Mesenchymal stem cell (in vitro differentiated cells and primary cell): ENCODE measurements at regions not wholly inside any gene's neighbourhood (a gene's known extent, or its start where the extent isn't known, plus 50 kb on each side); places are given as distances from the start of the nearest gene placed in this dataset.

Source experiments
- DNase-seq: peaks from one replicate; pipeline ENCODE4 v3.0.0-alpha.2; 2013
- H2AFZ ChIP-seq: one replicate; pipeline ENCODE4 v1.6.1; 2013; ENCODE audit warnings: low read depth, mild to moderate bottlenecking, control low read depth, inconsistent platforms, low read length, moderate library complexity
- H2AK5ac ChIP-seq: 2 replicates; pipeline ENCODE4 v1.6.1; 2013; ENCODE audit warnings: low read length, moderate library complexity, mild to moderate bottlenecking, inconsistent platforms; ENCODE audit not compliant: severe bottlenecking
- H2BK120ac ChIP-seq: one replicate; pipeline ENCODE4 v1.6.1; 2013; ENCODE audit warnings: low read depth, mild to moderate bottlenecking, inconsistent platforms, low read length, moderate library complexity
- H2BK12ac ChIP-seq, 2 experiments: one replicate each; pipeline ENCODE4 v1.6.1; 2013; ENCODE audit warnings: inconsistent platforms in 2 of 2, low read length in 2 of 2, mild to moderate bottlenecking in 2 of 2, moderate library complexity in 2 of 2, control low read depth in 1 of 2
- H2BK15ac ChIP-seq: one replicate; pipeline ENCODE4 v1.6.1; 2013; ENCODE audit warnings: mild to moderate bottlenecking, low read depth, inconsistent platforms; ENCODE audit not compliant: poor library complexity, severe bottlenecking
- H2BK5ac ChIP-seq: 2 replicates; pipeline ENCODE4 v1.6.1; 2013; ENCODE audit warnings: low read depth, mild to moderate bottlenecking, low read length, control low read depth, inconsistent platforms; ENCODE audit not compliant: poor library complexity, severe bottlenecking
- H3K14ac ChIP-seq, 2 experiments: one replicate each; pipeline ENCODE4 v1.6.1; 2013; ENCODE audit warnings: inconsistent platforms in 2 of 2, low read length in 2 of 2, control low read depth in 1 of 2, mild to moderate bottlenecking in 1 of 2, moderate library complexity in 1 of 2
- H3K18ac ChIP-seq, 2 experiments: one replicate each; pipeline ENCODE4 v1.6.1; 2013; ENCODE audit warnings: inconsistent platforms in 2 of 2, low read length in 2 of 2, control low read depth in 1 of 2, low read depth in 1 of 2, mild to moderate bottlenecking in 1 of 2
- H3K23ac ChIP-seq, 2 experiments: one replicate each; pipeline ENCODE4 v1.6.1; 2013; ENCODE audit warnings: inconsistent platforms in 2 of 2, low read length in 2 of 2, mild to moderate bottlenecking in 2 of 2, moderate library complexity in 2 of 2, control low read depth in 1 of 2
- H3K27ac ChIP-seq: 2 replicates; pipeline ENCODE4 v1.5.1; 2013; ENCODE audit warnings: mild to moderate bottlenecking, moderate library complexity, low read length, control low read depth, inconsistent platforms; ENCODE audit not compliant: poor library complexity, severe bottlenecking
- H3K27me3 ChIP-seq, 2 experiments: 2 replicates each; pipeline versions ENCODE4 v1.6.1 to v1.7.0; 2013; ENCODE audit warnings: low read length in 2 of 2, mild to moderate bottlenecking in 2 of 2, moderate library complexity in 2 of 2, control low read depth in 1 of 2, inconsistent platforms in 1 of 2; ENCODE audit not compliant: control insufficient read depth in 1 of 2, insufficient read depth in 1 of 2
- H3K36me3 ChIP-seq, 2 experiments: 2 replicates each; pipeline versions ENCODE4 v1.6.1 to v1.7.0; 2013; ENCODE audit warnings: low read length in 2 of 2, control low read depth in 1 of 2, inconsistent platforms in 1 of 2, low read depth in 1 of 2, mild to moderate bottlenecking in 1 of 2; ENCODE audit not compliant: insufficient read depth in 2 of 2, control insufficient read depth in 1 of 2
- H3K4ac ChIP-seq, 2 experiments: one replicate each; pipeline ENCODE4 v1.6.1; 2013; ENCODE audit warnings: inconsistent platforms in 2 of 2, low read length in 2 of 2, mild to moderate bottlenecking in 2 of 2, moderate library complexity in 2 of 2, control low read depth in 1 of 2, low read depth in 1 of 2
- H3K4me1 ChIP-seq: 2 replicates; pipeline ENCODE4 v1.6.1; 2013; ENCODE audit warnings: low read depth, low read length, control low read depth; ENCODE audit not compliant: control insufficient read depth, insufficient read depth
- H3K4me2 ChIP-seq: 2 replicates; pipeline ENCODE4 v1.6.1; 2013; ENCODE audit warnings: low read length, mild to moderate bottlenecking, inconsistent platforms; ENCODE audit not compliant: poor library complexity, severe bottlenecking
- H3K4me3 ChIP-seq, 2 experiments: 2 replicates each; pipeline versions ENCODE4 v1.5.1 to v1.7.0; 2013; ENCODE audit warnings: low read length in 2 of 2, mild to moderate bottlenecking in 2 of 2, control low read depth in 1 of 2, low read depth in 1 of 2; ENCODE audit not compliant: insufficient read depth in 1 of 2
- H3K79me1 ChIP-seq: replicated peaks from 2 replicates; pipeline ENCODE4 v1.6.1; 2013; ENCODE audit warnings: mild to moderate bottlenecking, control low read depth, low read length, inconsistent platforms; ENCODE audit not compliant: poor library complexity, severe bottlenecking
- H3K9ac ChIP-seq: 2 replicates; pipeline ENCODE4 v1.7.0; 2013; ENCODE audit warnings: mild to moderate bottlenecking, low read length, moderate library complexity
- H3K9me3 ChIP-seq: 2 replicates; pipeline ENCODE4 v1.7.0; 2013; ENCODE audit warnings: mild to moderate bottlenecking, low read length; ENCODE audit not compliant: control insufficient read depth
- H4K8ac ChIP-seq: one replicate; pipeline ENCODE4 v1.6.1; 2013; ENCODE audit warnings: inconsistent platforms, mild to moderate bottlenecking, low read length, moderate library complexity
- H4K91ac ChIP-seq: one replicate; pipeline ENCODE4 v1.6.1; 2013; ENCODE audit warnings: mild to moderate bottlenecking, low read length, inconsistent platforms
- WGBS: methylation state at CpG from one replicate; pipeline ENCODE4 v1.1.7; 2013; ENCODE audit warnings: mixed read lengths; 5-methylcytosine and 5-hydroxymethylcytosine counted together

- Histone ChIP-seq H4K91ac (no peak overlapping the region), H3K27ac (no peak overlapping the region), H3K14ac (no peak overlapping the region), H2BK12ac (peak overlapping the region in 1 of 2 experiments; percentile 25), H3K79me1 (no peaks in the 10 kb centered on the region), H2AFZ (no peak overlapping the region), H3K4ac (peak overlapping the region in 1 of 2 experiments; percentile 75), H2BK15ac (no peak overlapping the region), H3K4me2 (no peak overlapping the region), H3K23ac (no peak overlapping the region), H2AK5ac (no peak overlapping the region), H3K27me3 (no peaks in the 10 kb centered on the region), H3K4me1 (no peaks in the 10 kb centered on the region), H3K36me3 (no peaks in the 10 kb centered on the region), H2BK120ac (peak overlapping the region; percentile 85), H3K9ac (no peak overlapping the region), H2BK5ac (no peak overlapping the region), H3K18ac (peak overlapping the region; percentile 24 to 59), H3K4me3 (no peak overlapping the region), H4K8ac (no peak overlapping the region), H3K9me3 (no peaks in the 10 kb centered on the region)
- no peak for DNase-seq
- WGBS, result 55% methylated on average over 3 of the region's 5 CpGs
Measured at GRCh38 chr2:184031402-184032147, 566.8 kb upstream of the ZNF804A start.

GRCh38 chr2:184032983-184033382 lies 565.3 kb upstream of the ZNF804A start:
- Histone ChIP-seq H3K27ac (no peak overlapping the region), H3K23ac (no peak overlapping the region), H3K9me3 (no peaks in the 10 kb centered on the region), H3K4me2 (no peak overlapping the region), H2AFZ (no peak overlapping the region), H3K18ac (no peak overlapping the region), H2AK5ac (no peak overlapping the region), H3K9ac (no peak overlapping the region), H2BK5ac (no peak overlapping the region), H3K4ac (no peak overlapping the region), H3K27me3 (no peaks in the 10 kb centered on the region), H3K4me1 (no peaks in the 10 kb centered on the region), H2BK15ac (no peak overlapping the region), H3K14ac (no peak overlapping the region), H4K8ac (no peak overlapping the region), H2BK12ac (no peak overlapping the region), H3K4me3 (no peak overlapping the region), H3K36me3 (no peaks in the 10 kb centered on the region), H4K91ac (no peak overlapping the region), H3K79me1 (no peaks in the 10 kb centered on the region), H2BK120ac (no peak overlapping the region)
- WGBS, result 79% methylated on average over 2 of the region's 4 CpGs
- peak; percentile 76 for DNase-seq

GRCh38 chr2:184037273-184037672 lies 561.1 kb upstream of the ZNF804A start:
- Histone ChIP-seq H2BK120ac (no peak overlapping the region), H3K79me1 (no peaks in the 10 kb centered on the region), H3K27me3 (no peaks in the 10 kb centered on the region), H2AK5ac (no peak overlapping the region), H3K18ac (no peak overlapping the region), H2BK12ac (no peak overlapping the region), H3K36me3 (no peaks in the 10 kb centered on the region), H3K27ac (no peak overlapping the region), H2BK15ac (no peak overlapping the region), H3K4me2 (no peak overlapping the region), H2BK5ac (no peak overlapping the region), H4K8ac (no peak overlapping the region), H3K14ac (no peak overlapping the region), H2AFZ (no peak overlapping the region), H3K4me1 (no peaks in the 10 kb centered on the region), H3K4ac (no peak overlapping the region), H3K9me3 (no peaks in the 10 kb centered on the region), H3K23ac (no peak overlapping the region), H3K9ac (no peak overlapping the region), H4K91ac (no peak overlapping the region), H3K4me3 (no peak overlapping the region)
- 100% methylated on average over 3 of the region's 3 CpGs for WGBS
- DNase-seq, result no peak

- no peaks in the 10 kb centered on the region for H3K36me3 ChIP-seq
- H3K27ac ChIP-seq, result no peak overlapping the region
- no peaks in the 10 kb centered on the region for H3K4me1 ChIP-seq
- no peak overlapping the region for H3K9ac ChIP-seq
- H2BK15ac ChIP-seq, result no peak overlapping the region
- no peak overlapping the region for H2BK120ac ChIP-seq
- H3K79me1 ChIP-seq, result no peaks in the 10 kb centered on the region
- H3K27me3 ChIP-seq, result no peaks in the 10 kb centered on the region
- H3K14ac ChIP-seq, result no peak overlapping the region
- H2AFZ ChIP-seq, result no peak overlapping the region
- H3K18ac ChIP-seq, result no peak overlapping the region
- no peak overlapping the region for H2BK12ac ChIP-seq
- no peak overlapping the region for H3K4ac ChIP-seq
- H4K8ac ChIP-seq, result no peak overlapping the region
- WGBS, result 89% methylated on average over 1 of the region's 3 CpGs
- H3K4me2 ChIP-seq, result no peak overlapping the region
- no peak overlapping the region for H3K4me3 ChIP-seq
- no peak for DNase-seq
- H4K91ac ChIP-seq, result no peak overlapping the region
- no peak overlapping the region for H2BK5ac ChIP-seq
- H3K9me3 ChIP-seq, result no peaks in the 10 kb centered on the region
- H2AK5ac ChIP-seq, result no peak overlapping the region
- H3K23ac ChIP-seq, result no peak overlapping the region
Measured at GRCh38 chr2:184039493-184039892, 558.8 kb upstream of the ZNF804A start.
